ENCODE measurements at regions not wholly inside any gene's neighbourhood (a gene's known extent, or its start where the extent isn't known, plus 50 kb on each side); places are given as distances from the start of the nearest gene placed in this dataset.

DNA sequence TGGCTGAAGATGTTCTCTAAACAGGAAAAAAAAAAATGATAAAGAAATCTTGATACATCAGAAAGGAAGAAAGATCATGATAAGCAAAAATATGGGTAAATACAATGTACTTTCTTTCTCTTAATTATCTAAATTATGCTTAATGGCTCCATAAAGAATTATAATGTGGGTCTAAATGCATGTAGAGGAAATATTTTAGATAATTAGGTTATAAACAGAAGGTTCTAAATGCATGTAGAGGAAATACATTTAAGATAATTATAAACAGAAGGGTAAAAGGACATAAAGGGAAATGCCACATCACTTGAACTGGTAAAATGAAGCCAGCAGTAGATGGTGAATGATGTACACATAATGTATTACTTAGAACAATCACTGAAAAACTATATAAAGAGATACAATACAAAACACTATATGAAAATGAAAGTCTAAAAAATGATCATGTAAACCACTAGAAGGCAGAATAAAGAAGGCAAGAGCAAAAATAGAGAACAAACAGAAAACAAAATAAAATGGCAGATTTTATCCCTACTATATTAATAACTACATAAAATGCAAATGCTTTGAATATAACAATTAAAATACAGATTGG lies 308.4 kb upstream of the CDH2 start:
- Mint-ChIP-seq H3K4me1 (ENCODE audit: insufficient read depth, unreplicated experiment) (no peaks in the 10 kb centered on the region), H3K9me3 (ENCODE audit: unreplicated experiment) (no peaks in the 10 kb centered on the region), H3K36me3 (ENCODE audit: insufficient read depth, unreplicated experiment) (no peaks in the 10 kb centered on the region), H3K4me3 (ENCODE audit: unreplicated experiment) (no peak overlapping the region), H3K27me3 (ENCODE audit: insufficient read depth, unreplicated experiment) (no peaks in the 10 kb centered on the region), H3K27ac (ENCODE audit: low read depth, unreplicated experiment) (no peak overlapping the region)
- DNase-seq (ENCODE audit: unreplicated experiment) = no peak
- ChIA-PET CTCF (no interaction called here), POLR2A (no interaction called here)
- no TSS peak for BruUV-seq (replicated peaks)
- TF ChIP-seq, protein P1, sequence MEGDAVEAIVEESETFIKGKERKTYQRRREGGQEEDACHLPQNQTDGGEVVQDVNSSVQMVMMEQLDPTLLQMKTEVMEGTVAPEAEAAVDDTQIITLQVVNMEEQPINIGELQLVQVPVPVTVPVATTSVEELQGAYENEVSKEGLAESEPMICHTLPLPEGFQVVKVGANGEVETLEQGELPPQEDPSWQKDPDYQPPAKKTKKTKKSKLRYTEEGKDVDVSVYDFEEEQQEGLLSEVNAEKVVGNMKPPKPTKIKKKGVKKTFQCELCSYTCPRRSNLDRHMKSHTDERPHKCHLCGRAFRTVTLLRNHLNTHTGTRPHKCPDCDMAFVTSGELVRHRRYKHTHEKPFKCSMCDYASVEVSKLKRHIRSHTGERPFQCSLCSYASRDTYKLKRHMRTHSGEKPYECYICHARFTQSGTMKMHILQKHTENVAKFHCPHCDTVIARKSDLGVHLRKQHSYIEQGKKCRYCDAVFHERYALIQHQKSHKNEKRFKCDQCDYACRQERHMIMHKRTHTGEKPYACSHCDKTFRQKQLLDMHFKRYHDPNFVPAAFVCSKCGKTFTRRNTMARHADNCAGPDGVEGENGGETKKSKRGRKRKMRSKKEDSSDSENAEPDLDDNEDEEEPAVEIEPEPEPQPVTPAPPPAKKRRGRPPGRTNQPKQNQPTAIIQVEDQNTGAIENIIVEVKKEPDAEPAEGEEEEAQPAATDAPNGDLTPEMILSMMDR (IDR thresholded peaks at IDR 0.05; ENCODE audit: unreplicated experiment) = no peak
- intact Hi-C loops (cut with micrococcal nuclease) = no loop called here

DNA sequence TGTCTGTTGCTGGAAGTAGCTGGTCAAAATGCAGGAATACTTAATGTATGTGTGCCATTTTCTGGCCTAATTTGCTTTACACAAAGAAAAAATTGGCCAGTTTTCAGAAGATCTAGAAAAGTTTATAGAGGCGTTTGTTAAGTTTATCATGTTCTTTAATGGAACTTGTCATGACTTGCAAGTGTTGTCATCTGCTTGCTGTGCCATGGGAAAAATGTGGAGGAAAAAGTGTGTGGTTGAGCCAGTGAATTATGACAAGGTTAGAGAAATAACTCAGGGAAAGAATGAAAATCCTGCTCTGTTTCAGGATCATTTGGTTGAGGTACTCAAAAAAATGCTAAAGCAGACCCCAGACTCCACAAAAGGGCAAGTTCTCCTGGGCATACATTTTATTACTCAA lies 301.6 kb upstream of the CDH2 start:
- BruUV-seq (replicated peaks) = no TSS peak
- CTCF ChIA-PET = interaction anchor here (0.6 to 1.0 kb wide), 4 partner anchors 12 to 363 kb away, joined by 3 to 4 read pairs (median 3); no protein-coding TSS in a partner anchor

DNA sequence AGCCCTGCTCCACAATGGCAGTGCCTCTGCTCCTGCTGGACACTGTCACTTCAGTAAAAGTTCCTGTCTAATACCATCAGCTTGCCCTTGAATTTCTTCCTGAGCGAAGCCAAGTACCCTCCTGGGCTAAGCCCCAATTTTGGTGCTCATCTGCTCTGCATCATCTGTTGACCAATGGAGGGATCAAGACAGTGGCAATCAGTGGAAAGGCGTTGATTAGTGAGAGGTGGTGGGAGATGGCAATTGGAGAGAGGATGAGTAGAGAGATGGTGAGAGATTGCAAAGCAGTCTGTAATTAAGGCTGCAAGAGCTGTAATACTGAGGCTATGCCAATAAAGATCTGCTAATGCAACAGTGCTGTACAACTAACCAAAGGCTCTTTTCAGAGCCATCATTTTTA lies 299.4 kb upstream of the CDH2 start:
- Mint-ChIP-seq H3K9me3 (ENCODE audit: unreplicated experiment) (peaks cover 7% of the 10 kb centered on the region), H3K4me1 (ENCODE audit: insufficient read depth, unreplicated experiment) (no peaks in the 10 kb centered on the region), H3K36me3 (ENCODE audit: insufficient read depth, unreplicated experiment) (no peaks in the 10 kb centered on the region), H3K4me3 (ENCODE audit: unreplicated experiment) (no peak overlapping the region), H3K27ac (ENCODE audit: low read depth, unreplicated experiment) (no peak overlapping the region), H3K27me3 (ENCODE audit: insufficient read depth, unreplicated experiment) (no peaks in the 10 kb centered on the region)
- ChIA-PET POLR2A (no interaction called here), CTCF (interaction anchor here (0.6 kb wide), 1 partner anchor 412 kb away, joined by 4 read pairs; no protein-coding TSS in a partner anchor)
- intact Hi-C loops (cut with micrococcal nuclease) = no loop called here
- TF ChIP-seq, protein P1 (IDR thresholded peaks at IDR 0.05; ENCODE audit: unreplicated experiment) = no peak
- no TSS peak for BruUV-seq (replicated peaks)
- no peak for DNase-seq (ENCODE audit: unreplicated experiment)

More for the DNA sequence above, 301.6 kb upstream of the CDH2 start:
- POLR2A ChIA-PET = interaction anchor here (0.6 kb wide), 2 partner anchors 41 to 962 kb away, joined by 3 read pairs; no protein-coding TSS in a partner anchor
- peak; percentile 13 for DNase-seq (ENCODE audit: unreplicated experiment)
- intact Hi-C loops (cut with micrococcal nuclease) = no loop called here
- H3K27me3 Mint-ChIP-seq (ENCODE audit: insufficient read depth, unreplicated experiment) = no peaks in the 10 kb centered on the region
- H3K4me1 Mint-ChIP-seq (ENCODE audit: insufficient read depth, unreplicated experiment) = no peaks in the 10 kb centered on the region
- TF ChIP-seq, protein P1 (IDR thresholded peaks at IDR 0.05; ENCODE audit: unreplicated experiment) = no peak
- H3K27ac Mint-ChIP-seq (ENCODE audit: low read depth, unreplicated experiment) = peak overlapping the region; percentile 10
- peaks cover 2% of the 10 kb centered on the region for H3K9me3 Mint-ChIP-seq (ENCODE audit: unreplicated experiment)
- H3K36me3 Mint-ChIP-seq (ENCODE audit: insufficient read depth, unreplicated experiment) = no peaks in the 10 kb centered on the region
- H3K4me3 Mint-ChIP-seq (ENCODE audit: unreplicated experiment) = no peak overlapping the region

DNA sequence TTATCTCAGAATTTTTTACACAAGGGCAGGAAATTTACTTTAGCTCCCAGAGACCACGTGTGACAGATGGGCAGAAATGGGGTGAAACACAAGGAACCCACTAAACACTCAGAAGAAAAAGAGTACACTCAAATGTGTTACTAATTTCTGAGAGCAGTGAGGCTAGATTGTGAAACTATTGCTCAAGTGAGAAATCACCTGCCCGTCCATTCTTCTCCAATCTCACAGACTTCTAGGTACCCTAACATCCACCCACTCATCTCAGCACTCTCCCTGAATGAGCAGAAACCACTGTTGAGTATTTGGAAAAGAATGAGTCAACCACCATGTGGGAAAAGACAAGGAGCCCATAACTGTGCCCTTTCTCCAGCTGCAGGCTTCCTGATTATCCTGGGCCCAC lies 293.0 kb upstream of the CDH2 start:
- ChIA-PET CTCF (interaction anchor here (0.6 to 0.7 kb wide), 2 partner anchors 266 to 334 kb away, joined by 3 read pairs; no protein-coding TSS in a partner anchor), POLR2A (interaction anchor here (0.7 kb wide), 1 partner anchor 1813 kb away, joined by 3 read pairs; no protein-coding TSS in a partner anchor)
- peak; percentile 63 for DNase-seq (ENCODE audit: unreplicated experiment)
- Mint-ChIP-seq H3K36me3 (ENCODE audit: insufficient read depth, unreplicated experiment) (no peaks in the 10 kb centered on the region), H3K27me3 (ENCODE audit: insufficient read depth, unreplicated experiment) (no peaks in the 10 kb centered on the region), H3K9me3 (ENCODE audit: unreplicated experiment) (peaks cover 7% of the 10 kb centered on the region), H3K4me3 (ENCODE audit: unreplicated experiment) (no peak overlapping the region), H3K27ac (ENCODE audit: low read depth, unreplicated experiment) (no peak overlapping the region), H3K4me1 (ENCODE audit: insufficient read depth, unreplicated experiment) (no peaks in the 10 kb centered on the region)
- BruUV-seq (replicated peaks) = no TSS peak
- TF ChIP-seq, protein P1 (IDR thresholded peaks at IDR 0.05; ENCODE audit: unreplicated experiment) = no peak
- intact Hi-C loops (cut with micrococcal nuclease) = no loop called here

Data from MCF 10A (cell line).